WERI-Rb-1 (cell line): ENCODE measurements at regions not wholly inside any gene's neighbourhood (a gene's known extent, or its start where the extent isn't known, plus 50 kb on each side); places are given as distances from the start of the nearest gene placed in this dataset.

ENCODE experiments used
- DNase-seq: peaks from one replicate; pipeline ENCODE4 v3.0.0-alpha.2; 2020
- H3K27ac ChIP-seq: fragments of 250-450 bp; sonication (Bioruptor Pico); 2 replicates; pipeline ENCODE4 v1.5.1; 2020; ENCODE audit warnings: mild to moderate bottlenecking, moderate library complexity
- H3K27me3 ChIP-seq: fragments of 250-450 bp; sonication (Bioruptor Pico); 2 replicates; pipeline ENCODE4 v1.5.1; 2021; ENCODE audit warnings: mild to moderate bottlenecking, low read depth, moderate library complexity; ENCODE audit not compliant: insufficient read depth, severe bottlenecking
- H3K36me3 ChIP-seq: fragments of 250-450 bp; sonication (Bioruptor Pico); 2 replicates; pipeline ENCODE4 v1.5.1; 2020; ENCODE audit warnings: mild to moderate bottlenecking, moderate library complexity
- H3K4me3 ChIP-seq: 2 replicates; pipeline ENCODE4 v1.5.1; 2011; ENCODE audit warnings: low read depth, mild to moderate bottlenecking, control low read depth, low read length
- H3K9me3 ChIP-seq: fragments of 250-450 bp; sonication (Bioruptor Pico); 2 replicates; pipeline ENCODE4 v1.5.1; 2021; ENCODE audit warnings: mild to moderate bottlenecking, moderate library complexity; ENCODE audit not compliant: severe bottlenecking
- CTCF ChIP-seq: IDR thresholded peaks from 2 replicates; pipeline ENCODE4 v1.5.1; 2011; ENCODE audit warnings: low read depth, mild to moderate bottlenecking, control low read depth, inconsistent platforms, low read length

GRCh38 chr19:30857966-30858490 is 485.8 kb downstream of the ZNF536 start:
- Histone ChIP-seq H3K9me3 (peaks cover 4% of the 10 kb centered on the region), H3K36me3 (no peaks in the 10 kb centered on the region), H3K27me3 (no peaks in the 10 kb centered on the region), H3K4me3 (no peak overlapping the region), H3K27ac (no peak overlapping the region)
- no peak for TF ChIP-seq CTCF
- no peak for DNase-seq

GRCh38 chr19:30857388-30857787 is 485.2 kb downstream of the ZNF536 start:
- H3K9me3 ChIP-seq = peaks cover 4% of the 10 kb centered on the region
- H3K4me3 ChIP-seq = no peak overlapping the region
- DNase-seq = no peak
- TF ChIP-seq CTCF = no peak
- no peak overlapping the region for H3K27ac ChIP-seq
- no peaks in the 10 kb centered on the region for H3K27me3 ChIP-seq
- H3K36me3 ChIP-seq = no peaks in the 10 kb centered on the region

GRCh38 chr19:30856786-30857185 is 484.6 kb downstream of the ZNF536 start:
- Histone ChIP-seq H3K4me3 (no peak overlapping the region), H3K36me3 (no peaks in the 10 kb centered on the region), H3K27me3 (no peaks in the 10 kb centered on the region), H3K9me3 (peaks cover 4% of the 10 kb centered on the region), H3K27ac (no peak overlapping the region)
- TF ChIP-seq CTCF = no peak
- no peak for DNase-seq

GRCh38 chr19:30856376-30856775 is 484.2 kb downstream of the ZNF536 start:
- H3K4me3 ChIP-seq = no peak overlapping the region
- TF ChIP-seq CTCF = no peak
- H3K27me3 ChIP-seq = no peaks in the 10 kb centered on the region
- DNase-seq = no peak
- no peak overlapping the region for H3K27ac ChIP-seq
- no peaks in the 10 kb centered on the region for H3K36me3 ChIP-seq
- H3K9me3 ChIP-seq = peaks cover 4% of the 10 kb centered on the region

- Histone ChIP-seq H3K9me3 (peaks cover 4% of the 10 kb centered on the region), H3K36me3 (no peaks in the 10 kb centered on the region), H3K27ac (no peak overlapping the region), H3K27me3 (no peaks in the 10 kb centered on the region), H3K4me3 (no peak overlapping the region)
- DNase-seq = no peak
- TF ChIP-seq CTCF = no peak
Measured at GRCh38 chr19:30855442-30855841, 483.3 kb downstream of the ZNF536 start.

- no peak for DNase-seq
- Histone ChIP-seq H3K9me3 (no peaks in the 10 kb centered on the region), H3K27me3 (no peaks in the 10 kb centered on the region), H3K36me3 (no peaks in the 10 kb centered on the region), H3K27ac (no peak overlapping the region), H3K4me3 (no peak overlapping the region)
- TF ChIP-seq CTCF = no peak
Measured at GRCh38 chr19:30854661-30855060, 482.5 kb downstream of the ZNF536 start.
